NCI-H1092 treated with DMSO at 0.1 percent for 48 hours (cell line): ENCODE measurements at regions not wholly inside any gene's neighbourhood (a gene's known extent, or its start where the extent isn't known, plus 50 kb on each side); places are given as distances from the start of the nearest gene placed in this dataset.
"Not testable (repeated sequence)": the region's sequence is repeated elsewhere in the genome, so short reads cannot be mapped to it uniquely, and the experiment has no call there.

ENCODE experiments used
- DNase-seq: peaks from one replicate; lab custom pipeline; 2025; lab: John Stamatoyannopoulos, UW

- no peak for DNase-seq
These were observed 464.5 kb downstream of the GXYLT1 start for GRCh38 chr12:41680155-41680554.

- DNase-seq, result peak; percentile 50
These were observed 475.6 kb downstream of the PDZRN4 start for GRCh38 chr12:41663598-41664265.

- DNase-seq, result no peak
These were observed 473.1 kb downstream of the PDZRN4 start for GRCh38 chr12:41661141-41661765.

GRCh38 chr12:41656454-41656853 lies 468.3 kb downstream of the PDZRN4 start:
- no peak for DNase-seq

- no peak for DNase-seq
These were observed 465.5 kb downstream of the PDZRN4 start for GRCh38 chr12:41653386-41654326.

GRCh38 chr12:41652981-41653380 lies 464.9 kb downstream of the PDZRN4 start:
- DNase-seq, result peak; percentile 19

GRCh38 chr12:41645624-41646023 lies 457.5 kb downstream of the PDZRN4 start:
- DNase-seq, result no peak

- not testable (repeated sequence) for DNase-seq
These were observed 454.7 kb downstream of the PDZRN4 start for GRCh38 chr12:41642808-41643207.

- no peak for DNase-seq
These were observed 448.5 kb downstream of the PDZRN4 start for GRCh38 chr12:41636653-41637052.

- no peak for DNase-seq
These were observed 447.7 kb downstream of the PDZRN4 start for GRCh38 chr12:41635626-41636364.

- DNase-seq, result no peak
These were observed 446.0 kb downstream of the PDZRN4 start for GRCh38 chr12:41634091-41634490.

- no peak for DNase-seq
These were observed 441.5 kb downstream of the PDZRN4 start for GRCh38 chr12:41629611-41630010.

- peak; percentile 82 for DNase-seq
These were observed 439.4 kb downstream of the PDZRN4 start for GRCh38 chr12:41627476-41627875.

GRCh38 chr12:41624571-41624970 lies 436.5 kb downstream of the PDZRN4 start:
- DNase-seq, result no peak
